ENCODE measurements at regions not wholly inside any gene's neighbourhood (a gene's known extent, or its start where the extent isn't known, plus 50 kb on each side); places are given as distances from the start of the nearest gene placed in this dataset.
"Not testable (repeated sequence)": the region's sequence is repeated elsewhere in the genome, so short reads cannot be mapped to it uniquely, and the experiment has no call there.

DNA sequence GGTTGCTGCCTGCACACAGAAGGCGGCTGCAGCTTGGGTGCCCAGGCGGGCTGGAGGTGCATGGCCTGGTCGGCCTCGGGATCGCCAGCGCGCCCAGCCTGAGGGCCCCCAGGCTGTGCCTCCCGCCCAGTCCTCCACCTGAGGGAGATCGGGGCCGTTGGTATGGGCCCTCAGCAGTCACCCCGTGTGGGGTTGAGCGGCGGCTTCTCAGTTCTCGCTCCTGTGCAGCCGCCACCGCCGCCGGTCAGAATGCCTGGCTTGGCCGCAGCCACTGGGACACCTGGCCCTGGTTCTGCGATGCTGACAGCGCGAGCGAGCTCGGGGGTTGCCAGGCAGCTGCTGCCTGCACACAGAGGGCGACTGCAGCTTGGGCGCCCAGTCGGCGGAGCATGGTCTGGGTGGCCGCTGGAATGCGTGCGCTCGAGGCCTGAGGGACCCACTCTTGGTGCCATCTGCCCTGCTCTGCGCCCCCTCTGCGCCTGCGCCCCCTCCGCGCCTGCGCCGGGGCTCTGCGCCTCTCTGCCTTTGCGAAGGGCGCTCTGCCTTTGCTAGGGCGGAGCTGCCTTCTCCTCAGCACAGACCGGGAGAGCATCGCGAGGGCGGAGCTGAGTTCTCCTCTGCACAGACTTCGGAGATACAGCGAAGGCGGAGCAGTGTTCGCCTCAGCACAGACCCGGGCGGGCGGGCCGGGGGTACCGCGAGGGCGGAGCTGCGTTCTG lies 84.6 kb upstream of the ZNG1F start:
- DNase-seq (ENCODE audit: low read depth) = peak; percentile 61

- DNase-seq (ENCODE audit: low read depth) = not testable (repeated sequence)
Observed at GRCh38 chr9:41272879-41273548, 83.9 kb upstream of the ZNG1F start.

DNA sequence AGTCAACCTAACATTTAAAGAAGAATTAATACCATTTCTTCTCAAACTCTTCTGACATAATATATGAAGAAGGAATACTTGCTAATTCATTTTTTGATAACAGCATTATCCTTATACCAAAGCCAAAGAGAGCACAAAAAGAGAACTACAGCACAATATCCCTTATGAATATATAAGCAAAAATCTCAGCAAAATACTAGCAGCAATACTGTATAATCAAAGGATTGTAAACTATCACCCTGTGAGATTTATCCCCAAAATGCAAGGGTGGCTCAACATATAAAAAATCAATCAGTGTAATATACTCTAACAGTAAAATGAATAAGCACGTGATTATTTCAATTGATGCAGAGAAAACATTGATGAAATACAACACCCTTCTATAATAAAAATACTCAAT lies 81.9 kb upstream of the ZNG1F start:
- DNase-seq (ENCODE audit: low read depth) = not testable (repeated sequence)

DNA sequence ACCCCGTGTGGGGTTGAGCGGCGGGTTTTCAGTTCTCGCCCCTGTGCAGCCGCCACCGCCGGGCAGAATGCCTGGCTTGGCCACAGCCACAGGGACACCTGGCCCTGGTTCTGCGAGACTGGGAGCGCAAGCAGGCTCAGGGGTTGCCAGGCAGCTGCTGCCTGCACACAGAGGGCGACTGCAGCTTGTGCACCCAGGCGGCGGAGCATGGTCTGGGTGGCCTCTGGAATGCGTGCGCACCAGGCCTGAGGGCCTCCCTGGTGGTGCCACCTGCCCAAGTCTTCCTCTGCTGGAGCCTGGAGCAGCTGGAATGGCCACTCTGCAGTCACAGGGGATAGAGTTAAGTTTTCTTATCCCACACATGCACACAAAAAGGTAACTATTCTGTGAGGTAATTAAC lies 80.4 kb upstream of the ZNG1F start:
- DNase-seq (ENCODE audit: low read depth) = not testable (repeated sequence)

- not testable (repeated sequence) for DNase-seq (ENCODE audit: low read depth)
Observed at GRCh38 chr9:41269054-41269453, 79.9 kb upstream of the ZNG1F start.

- DNase-seq (ENCODE audit: low read depth) = not testable (repeated sequence)
Observed at GRCh38 chr9:41266602-41267001, 77.5 kb upstream of the ZNG1F start.

GRCh38 chr9:41266000-41266399 lies 76.9 kb upstream of the ZNG1F start:
- DNase-seq (ENCODE audit: low read depth) = not testable (repeated sequence)

DNA sequence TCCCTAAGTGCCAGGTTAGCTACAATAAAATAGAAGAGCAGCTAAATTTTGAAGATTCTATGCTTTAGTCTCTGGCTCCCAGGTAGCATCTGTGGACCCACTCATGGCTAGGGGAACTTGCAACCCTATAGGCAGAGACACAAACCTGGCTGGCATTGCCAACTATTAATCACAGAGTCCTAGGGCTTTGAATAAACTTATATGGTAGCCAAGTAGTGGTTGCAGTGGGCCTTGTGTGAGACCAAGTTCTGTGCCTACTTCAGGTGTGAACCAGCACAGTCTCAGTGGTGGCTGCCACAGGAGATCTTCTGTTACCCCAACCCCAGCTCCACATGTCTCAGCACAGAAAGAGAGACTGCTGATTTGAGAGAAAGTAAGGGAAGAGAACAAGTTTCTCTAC lies 62.9 kb upstream of the ZNG1F start:
- not testable (repeated sequence) for DNase-seq (ENCODE audit: low read depth)

- DNase-seq (ENCODE audit: low read depth) = not testable (repeated sequence)
Observed at GRCh38 chr9:41251101-41251500, 62.0 kb upstream of the ZNG1F start.

DNA sequence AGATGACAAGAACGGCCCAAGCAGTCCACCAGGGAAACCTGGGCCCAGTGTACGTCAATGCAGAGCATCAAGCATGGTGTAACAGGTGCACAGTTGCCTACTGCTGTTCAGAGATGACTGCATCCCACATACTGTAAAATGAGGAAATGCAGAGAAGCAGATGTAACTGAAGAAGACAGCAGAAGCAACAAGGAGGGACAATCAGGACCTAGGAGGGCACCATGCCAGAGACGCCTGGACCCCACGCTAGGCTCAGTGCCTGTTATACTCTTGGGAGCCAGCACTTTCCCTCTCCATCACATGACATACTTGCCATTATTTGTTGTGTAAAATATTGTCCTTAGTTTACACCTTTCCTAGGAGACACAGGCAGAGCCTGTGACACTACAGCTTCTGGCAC lies 57.6 kb upstream of the ZNG1F start:
- not testable (repeated sequence) for DNase-seq (ENCODE audit: low read depth)

Measured in stimulated activated CD8-positive, alpha-beta memory T cell treated with anti-CD3 and anti-CD28 coated beads, Interleukin-12 subunit alpha, Interleukin-12 subunit beta, amount 100 ng/mL, for 4 hours (primary cell).